AG04450 (cell line): ENCODE measurements at regions not wholly inside any gene's neighbourhood (a gene's known extent, or its start where the extent isn't known, plus 50 kb on each side); places are given as distances from the start of the nearest gene placed in this dataset.

ENCODE experiments used
- CTCF ChIA-PET: fragments of 300-600, 350-600 bp; formaldehyde crosslinking; extraction: SDS; loops from one replicate; lab custom pipeline; 2022; ENCODE audit warnings: antibody characterized with exemption, inconsistent platforms; lab: Charles Lee
- POLR2A ChIA-PET: fragments of 350-600 bp; formaldehyde crosslinking; extraction: SDS; loops from one replicate; lab custom pipeline; 2021; ENCODE audit warnings: antibody characterized with exemption, inconsistent platforms; lab: Yijun Ruan, JAX
- DNase-seq: peaks from one replicate; pipeline ENCODE4 v3.0.0-alpha.2; 2011; ENCODE audit warnings: low read depth, low spot score
- H3K27ac ChIP-seq: one replicate; pipeline ENCODE4 v1.5.1; 2012; ENCODE audit warnings: low read depth, low read length, control low read depth
- H3K27me3 ChIP-seq: one replicate; pipeline ENCODE4 v1.6.0; 2012; ENCODE audit warnings: low read length; ENCODE audit not compliant: control insufficient read depth, insufficient read depth
- H3K4me3 ChIP-seq: 2 replicates; pipeline ENCODE4 v1.5.1; 2011; ENCODE audit warnings: mild to moderate bottlenecking, low read depth, low read length, control low read depth
- H3K9me3 ChIP-seq: 2 replicates; pipeline ENCODE4 v1.5.1; 2012; ENCODE audit warnings: low read length; ENCODE audit not compliant: control insufficient read depth, insufficient read depth
- TF ChIP-seq, protein P1 (sequence below): IDR thresholded peaks from 2 replicates; pipeline ENCODE4 v1.5.1; 2011; ENCODE audit warnings: low read depth, low read length, control low read depth, inconsistent platforms

DNA sequence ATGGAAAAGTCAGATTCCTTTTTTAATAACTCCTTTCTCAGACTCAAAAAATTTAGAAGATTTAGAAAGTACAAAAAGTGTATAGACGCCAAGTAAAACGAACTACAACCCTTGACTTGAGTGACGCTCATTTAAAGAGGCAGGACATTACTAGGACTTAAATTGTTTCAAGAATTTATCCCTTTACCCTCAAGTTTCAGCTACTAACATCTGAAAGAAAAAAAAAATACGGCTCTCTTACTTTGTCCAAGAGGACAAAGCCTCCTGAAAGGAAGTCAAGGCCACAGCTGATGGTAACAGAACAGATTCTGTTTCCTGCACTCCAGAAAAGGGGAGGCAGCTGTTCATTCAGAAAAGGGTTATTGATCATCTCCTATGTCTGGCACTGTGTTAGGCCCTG lies 57.6 kb upstream of the PKDCC start:
- no peak overlapping the region for H3K27ac ChIP-seq
- CTCF ChIA-PET = no interaction called here
- H3K4me3 ChIP-seq = no peak overlapping the region
- H3K27me3 ChIP-seq = peaks cover 10% of the 10 kb centered on the region
- POLR2A ChIA-PET = interaction anchor here (0.6 to 0.7 kb wide), 2 partner anchors 9 to 57 kb away, joined by 5 to 6 read pairs; partner anchors contain the start of gene PKDCC
- no peak for DNase-seq
- TF ChIP-seq, protein P1, sequence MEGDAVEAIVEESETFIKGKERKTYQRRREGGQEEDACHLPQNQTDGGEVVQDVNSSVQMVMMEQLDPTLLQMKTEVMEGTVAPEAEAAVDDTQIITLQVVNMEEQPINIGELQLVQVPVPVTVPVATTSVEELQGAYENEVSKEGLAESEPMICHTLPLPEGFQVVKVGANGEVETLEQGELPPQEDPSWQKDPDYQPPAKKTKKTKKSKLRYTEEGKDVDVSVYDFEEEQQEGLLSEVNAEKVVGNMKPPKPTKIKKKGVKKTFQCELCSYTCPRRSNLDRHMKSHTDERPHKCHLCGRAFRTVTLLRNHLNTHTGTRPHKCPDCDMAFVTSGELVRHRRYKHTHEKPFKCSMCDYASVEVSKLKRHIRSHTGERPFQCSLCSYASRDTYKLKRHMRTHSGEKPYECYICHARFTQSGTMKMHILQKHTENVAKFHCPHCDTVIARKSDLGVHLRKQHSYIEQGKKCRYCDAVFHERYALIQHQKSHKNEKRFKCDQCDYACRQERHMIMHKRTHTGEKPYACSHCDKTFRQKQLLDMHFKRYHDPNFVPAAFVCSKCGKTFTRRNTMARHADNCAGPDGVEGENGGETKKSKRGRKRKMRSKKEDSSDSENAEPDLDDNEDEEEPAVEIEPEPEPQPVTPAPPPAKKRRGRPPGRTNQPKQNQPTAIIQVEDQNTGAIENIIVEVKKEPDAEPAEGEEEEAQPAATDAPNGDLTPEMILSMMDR = no peak
- H3K9me3 ChIP-seq = peaks cover 2% of the 10 kb centered on the region; the same call in 1 of the 2 replicates

GRCh38 chr2:41990688-41991087 lies 57.1 kb upstream of the PKDCC start:
- ChIA-PET CTCF (no interaction called here), POLR2A (interaction anchor here (0.6 to 0.7 kb wide), 2 partner anchors 9 to 57 kb away, joined by 5 to 6 read pairs; partner anchors contain the start of gene PKDCC)
- DNase-seq = no peak
- Histone ChIP-seq H3K9me3 (peaks cover 3% of the 10 kb centered on the region; the same call in 1 of the 2 replicates), H3K4me3 (no peak overlapping the region), H3K27me3 (peaks cover 10% of the 10 kb centered on the region), H3K27ac (no peak overlapping the region)
- TF ChIP-seq, protein P1 = no peak

DNA sequence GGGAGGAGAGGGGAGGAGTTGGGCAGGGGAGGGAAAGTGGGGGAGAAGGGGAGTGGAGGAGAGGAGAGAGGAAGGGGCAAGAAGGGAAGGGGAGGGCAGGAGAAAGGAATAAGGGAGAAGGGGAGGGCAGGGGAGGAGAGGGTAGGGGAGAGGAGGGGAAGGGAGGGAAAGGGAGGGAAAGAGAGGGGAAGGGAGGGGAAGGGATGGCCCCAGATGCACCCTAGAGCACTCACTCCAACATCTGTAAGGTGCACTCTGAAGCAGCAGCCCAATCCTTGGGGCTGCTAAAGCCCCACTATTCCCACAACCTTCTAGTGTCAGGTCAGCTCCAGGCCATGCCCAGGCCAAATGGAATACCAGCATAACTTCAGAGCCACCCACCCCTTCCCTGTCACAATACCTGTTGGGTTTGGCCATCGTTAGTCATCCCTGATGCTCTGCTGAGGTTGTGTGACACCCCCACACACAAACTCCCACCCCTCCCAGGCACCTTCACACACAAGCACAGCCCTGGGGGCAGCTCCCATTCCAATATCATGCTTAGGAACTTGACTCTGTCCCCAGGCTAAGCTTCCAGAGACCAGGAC lies 55.7 kb upstream of the PKDCC start:
- Histone ChIP-seq H3K9me3 (peaks cover 3% of the 10 kb centered on the region; the same call in 1 of the 2 replicates), H3K27ac (no peak overlapping the region), H3K27me3 (peaks cover 10% of the 10 kb centered on the region), H3K4me3 (no peak overlapping the region)
- no peak for DNase-seq
- ChIA-PET CTCF (no interaction called here), POLR2A (no interaction called here)
- TF ChIP-seq, protein P1 = no peak

DNA sequence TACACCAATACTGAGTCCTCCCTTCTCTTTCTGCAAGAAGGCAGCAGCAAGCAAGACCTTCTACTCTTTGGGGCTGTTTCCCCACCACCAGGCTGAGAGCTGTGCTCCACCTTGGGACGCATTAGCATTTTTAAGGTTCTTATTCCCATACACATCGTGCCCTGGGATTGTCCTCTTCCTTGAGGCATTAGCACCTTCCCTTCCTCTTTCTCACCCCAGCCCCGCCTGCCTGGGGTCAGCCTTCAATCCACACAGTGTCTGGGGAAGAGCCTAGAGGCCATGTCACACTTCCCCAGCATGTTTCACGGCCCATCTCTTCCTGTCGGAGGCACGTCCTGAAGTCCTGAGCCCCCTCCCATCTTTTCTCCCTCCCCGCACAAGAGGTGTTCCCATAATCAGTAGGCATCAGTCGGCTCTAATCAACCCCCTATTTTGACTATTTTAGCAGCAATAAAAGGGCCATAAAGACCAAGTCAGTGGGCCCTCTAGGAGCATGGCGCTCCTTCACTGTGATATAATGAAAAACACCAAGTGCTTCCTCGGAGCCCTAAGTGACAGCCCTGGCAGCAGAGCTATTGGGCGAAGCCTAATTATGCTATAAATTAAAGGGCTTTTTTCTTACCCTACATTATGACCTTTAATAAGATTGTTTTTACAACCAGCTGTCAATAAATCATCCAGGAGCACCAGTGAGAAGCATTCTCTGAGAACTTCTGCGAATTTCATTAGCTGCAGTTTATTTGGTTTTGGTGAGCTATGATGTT lies 55.0 kb upstream of the PKDCC start:
- DNase-seq = no peak
- H3K4me3 ChIP-seq = no peak overlapping the region
- TF ChIP-seq, protein P1 = no peak
- CTCF ChIA-PET = interaction anchor here (1.3 kb wide), 1 partner anchor 139 kb away, joined by 4 read pairs; no protein-coding TSS in a partner anchor
- no peak overlapping the region for H3K27ac ChIP-seq
- peaks cover 12% of the 10 kb centered on the region for H3K27me3 ChIP-seq
- POLR2A ChIA-PET = no interaction called here
- peaks cover 3% of the 10 kb centered on the region; the same call in 1 of the 2 replicates for H3K9me3 ChIP-seq
